SK-N-SH treated with all-trans-retinoic acid at 6 μM for 48 hours (cell line): ENCODE measurements at regions not wholly inside any gene's neighbourhood (a gene's known extent, or its start where the extent isn't known, plus 50 kb on each side); places are given as distances from the start of the nearest gene placed in this dataset.
A peak's percentile ranks its signal among the peaks of the same experiment; 100 is the strongest.

Source experiments
- ATAC-seq: fragments of 200-7000 bp; cut with Tn5 transposase; 3 replicates; pipeline ENCODE4 v1.9.1; 2020; ENCODE audit warnings: mild to moderate bottlenecking, moderate library complexity
- ARNTL ChIP-seq: fragments of 450-650 bp; formaldehyde crosslinking; IDR thresholded peaks from 2 replicates; pipeline ENCODE4 v1.5.0; 2020; ENCODE audit warnings: low read depth, mild to moderate bottlenecking, moderate library complexity, borderline replicate concordance
- BACH2 ChIP-seq: fragments of 250-450 bp; sonication (Bioruptor Pico); IDR thresholded peaks from 2 replicates; pipeline ENCODE4 v1.9.0; 2021; ENCODE audit warnings: mild to moderate bottlenecking, borderline replicate concordance
- CSDC2 ChIP-seq: fragments of 250-450 bp; sonication (Bioruptor Pico); IDR thresholded peaks from 2 replicates; pipeline ENCODE4 v1.5.0; 2020; ENCODE audit warnings: mild to moderate bottlenecking, moderate library complexity
- ESRRG ChIP-seq: fragments of 250-450 bp; sonication (Bioruptor Pico); IDR thresholded peaks from 2 replicates; pipeline ENCODE4 v1.6.1; 2021; ENCODE audit warnings: mild to moderate bottlenecking
- GLIS3 ChIP-seq: fragments of 250-450 bp; sonication (Bioruptor Pico); IDR thresholded peaks from 2 replicates; pipeline ENCODE4 v1.5.0; 2020; ENCODE audit warnings: mild to moderate bottlenecking, moderate library complexity
- ISL1 ChIP-seq: fragments of 250-450 bp; sonication (Bioruptor Pico); IDR thresholded peaks from 2 replicates; pipeline ENCODE4 v2.1.2; 2022; ENCODE audit warnings: mild to moderate bottlenecking, moderate library complexity
- OSR1 ChIP-seq: fragments of 250-450 bp; sonication (Bioruptor Pico); IDR thresholded peaks from 2 replicates; pipeline ENCODE4 v1.8.0; 2022; ENCODE audit warnings: moderate library complexity, mild to moderate bottlenecking, inconsistent platforms
- PPARA ChIP-seq: fragments of 250-450 bp; sonication (Bioruptor Pico); IDR thresholded peaks from 2 replicates; pipeline ENCODE4 v1.5.0; 2020; ENCODE audit warnings: mild to moderate bottlenecking, borderline replicate concordance
- RARB ChIP-seq: fragments of 250-450 bp; sonication (Bioruptor Pico); IDR thresholded peaks from 2 replicates; pipeline ENCODE4 v1.8.0; 2021; ENCODE audit warnings: mild to moderate bottlenecking, moderate library complexity
- SNAI2 ChIP-seq: fragments of 250-450 bp; sonication (Bioruptor Pico); IDR thresholded peaks from 2 replicates; pipeline ENCODE4 v1.5.0; 2020; ENCODE audit warnings: mild to moderate bottlenecking, moderate library complexity
- TCF4 ChIP-seq: fragments of 250-450 bp; sonication (Bioruptor Pico); IDR thresholded peaks from 2 replicates; pipeline ENCODE4 v1.8.0; 2021; ENCODE audit warnings: mild to moderate bottlenecking, moderate library complexity, borderline replicate concordance
- TOX ChIP-seq: fragments of 250-450 bp; sonication (Bioruptor Pico); IDR thresholded peaks from 2 replicates; pipeline ENCODE4 v1.8.0; 2021; ENCODE audit warnings: mild to moderate bottlenecking, moderate library complexity, borderline replicate concordance
- ZC3H10 ChIP-seq: fragments of 250-450 bp; sonication (Bioruptor Pico); IDR thresholded peaks from 2 replicates; pipeline ENCODE4 v1.5.1; 2021; ENCODE audit warnings: mild to moderate bottlenecking, moderate library complexity
- ZFP3 ChIP-seq: fragments of 250-450 bp; sonication (Bioruptor Pico); IDR thresholded peaks from 2 replicates; pipeline ENCODE4 v1.5.0; 2020; ENCODE audit warnings: mild to moderate bottlenecking, moderate library complexity
- ZFP30 ChIP-seq: fragments of 450-650 bp; formaldehyde crosslinking; IDR thresholded peaks from 2 replicates; pipeline ENCODE4 v1.5.0; 2022; ENCODE audit warnings: mild to moderate bottlenecking, moderate library complexity
- ZNF565 ChIP-seq: fragments of 450-650 bp; formaldehyde crosslinking; conservative IDR thresholded peaks from 2 replicates; pipeline ENCODE4 v1.5.0; 2020; ENCODE audit warnings: low read depth, mild to moderate bottlenecking, moderate library complexity
- ZNF70 ChIP-seq: fragments of 450-650 bp; formaldehyde crosslinking; IDR thresholded peaks from 2 replicates; pipeline ENCODE4 v1.5.0; 2020; ENCODE audit warnings: mild to moderate bottlenecking, moderate library complexity
- ZNF8 ChIP-seq: fragments of 450-650 bp; formaldehyde crosslinking; IDR thresholded peaks from 2 replicates; pipeline ENCODE4 v1.5.0; 2020; ENCODE audit warnings: mild to moderate bottlenecking, moderate library complexity
- TF ChIP-seq, protein P1 (sequence below): fragments of 250-450 bp; sonication (Bioruptor Pico); IDR thresholded peaks from 2 replicates; pipeline ENCODE4 v1.5.1; 2021; ENCODE audit warnings: mild to moderate bottlenecking, moderate library complexity
- TF ChIP-seq, protein P2 (sequence below): fragments of 250-450 bp; sonication (Bioruptor Pico); IDR thresholded peaks from 2 replicates; pipeline ENCODE4 v1.8.0; 2020; ENCODE audit warnings: mild to moderate bottlenecking, moderate library complexity, borderline replicate concordance
- TF ChIP-seq, protein P3 (sequence below): fragments of 250-450 bp; sonication (Bioruptor Pico); IDR thresholded peaks from 2 replicates; pipeline ENCODE4 v1.5.1; 2020; ENCODE audit warnings: low read depth, mild to moderate bottlenecking, moderate library complexity
- TF ChIP-seq, protein P4 (sequence below): fragments of 250-450 bp; sonication (Bioruptor Pico); IDR thresholded peaks from 2 replicates; pipeline ENCODE4 v1.8.0; 2021; ENCODE audit warnings: low read depth, mild to moderate bottlenecking, moderate library complexity, borderline replicate concordance
- TF ChIP-seq, protein P5 (sequence below): fragments of 250-450 bp; sonication (Bioruptor Pico); IDR thresholded peaks from 2 replicates; pipeline ENCODE4 v1.5.0; 2020; ENCODE audit warnings: mild to moderate bottlenecking, moderate library complexity

DNA sequence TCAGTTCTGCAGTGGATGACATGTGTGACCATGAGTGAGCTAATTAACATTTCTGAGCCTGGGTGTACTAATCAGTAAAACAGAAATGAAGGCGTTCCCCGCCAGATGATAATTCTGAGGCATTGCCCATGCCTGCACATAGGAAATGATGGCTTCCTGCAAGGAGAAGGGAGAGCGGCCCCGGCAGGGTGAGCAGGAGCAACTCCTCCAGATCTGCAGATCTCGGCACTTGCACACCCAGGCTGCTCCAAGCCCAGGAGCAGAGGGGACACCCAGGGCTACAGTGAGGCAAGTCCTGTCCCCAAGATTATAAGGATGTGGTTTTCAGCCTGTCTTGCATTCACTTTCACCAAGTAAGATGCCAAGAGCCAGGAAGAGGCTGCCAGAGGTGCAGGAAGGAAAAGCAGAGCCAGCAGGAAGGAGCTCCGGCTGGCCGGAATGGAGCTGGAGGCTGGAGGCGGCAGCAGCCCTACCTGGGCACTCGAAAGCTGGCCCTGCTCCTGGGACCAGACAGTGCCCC lies 177.5 kb upstream of the CST7 start:
- TF ChIP-seq BACH2 (CRISPR knock-in tag) (no peak), ZFP3 (no peak), TCF4 (CRISPR knock-in tag) (no peak), ZNF565 (CRISPR knock-in tag) (no peak), ESRRG (CRISPR knock-in tag) (no peak), OSR1 (CRISPR knock-in tag) (no peak)
- TF ChIP-seq, protein P1, sequence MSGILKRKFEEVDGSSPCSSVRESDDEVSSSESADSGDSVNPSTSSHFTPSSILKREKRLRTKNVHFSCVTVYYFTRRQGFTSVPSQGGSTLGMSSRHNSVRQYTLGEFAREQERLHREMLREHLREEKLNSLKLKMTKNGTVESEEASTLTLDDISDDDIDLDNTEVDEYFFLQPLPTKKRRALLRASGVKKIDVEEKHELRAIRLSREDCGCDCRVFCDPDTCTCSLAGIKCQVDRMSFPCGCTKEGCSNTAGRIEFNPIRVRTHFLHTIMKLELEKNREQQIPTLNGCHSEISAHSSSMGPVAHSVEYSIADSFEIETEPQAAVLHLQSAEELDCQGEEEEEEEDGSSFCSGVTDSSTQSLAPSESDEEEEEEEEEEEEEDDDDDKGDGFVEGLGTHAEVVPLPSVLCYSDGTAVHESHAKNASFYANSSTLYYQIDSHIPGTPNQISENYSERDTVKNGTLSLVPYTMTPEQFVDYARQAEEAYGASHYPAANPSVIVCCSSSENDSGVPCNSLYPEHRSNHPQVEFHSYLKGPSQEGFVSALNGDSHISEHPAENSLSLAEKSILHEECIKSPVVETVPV (CRISPR knock-in tag) = no peak
- ATAC-seq = no peak

DNA sequence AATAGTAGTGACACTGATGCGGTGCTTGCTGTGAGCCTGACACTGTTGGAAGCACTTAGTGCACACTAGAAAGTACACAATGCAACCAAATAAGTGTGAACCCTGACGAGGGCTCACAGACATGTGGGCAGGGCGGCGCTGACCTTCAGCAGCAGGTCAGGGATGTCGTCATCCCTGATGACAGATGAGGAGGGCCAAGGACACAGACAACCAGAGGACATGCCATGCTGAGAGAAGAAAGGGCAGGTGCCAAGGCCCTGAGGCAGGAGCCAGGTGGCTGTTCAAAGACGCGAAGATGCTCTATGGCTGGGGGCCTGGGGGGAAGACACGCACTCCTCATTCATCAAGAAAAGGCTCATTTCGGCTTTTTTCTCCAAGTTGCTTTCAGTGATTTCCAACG lies 176.4 kb upstream of the CST7 start:
- no peak for ATAC-seq
- TF ChIP-seq ZNF70 (CRISPR knock-in tag) (no peak), ZC3H10 (no peak), ZNF8 (CRISPR knock-in tag) (no peak), ZFP3 (no peak), BACH2 (CRISPR knock-in tag) (no peak), CSDC2 (CRISPR knock-in tag) (no peak), PPARA (CRISPR knock-in tag) (no peak), TOX (no peak), SNAI2 (CRISPR knock-in tag) (no peak), ISL1 (CRISPR knock-in tag) (no peak), ZFP30 (CRISPR knock-in tag) (no peak)
- TF ChIP-seq, protein P2, sequence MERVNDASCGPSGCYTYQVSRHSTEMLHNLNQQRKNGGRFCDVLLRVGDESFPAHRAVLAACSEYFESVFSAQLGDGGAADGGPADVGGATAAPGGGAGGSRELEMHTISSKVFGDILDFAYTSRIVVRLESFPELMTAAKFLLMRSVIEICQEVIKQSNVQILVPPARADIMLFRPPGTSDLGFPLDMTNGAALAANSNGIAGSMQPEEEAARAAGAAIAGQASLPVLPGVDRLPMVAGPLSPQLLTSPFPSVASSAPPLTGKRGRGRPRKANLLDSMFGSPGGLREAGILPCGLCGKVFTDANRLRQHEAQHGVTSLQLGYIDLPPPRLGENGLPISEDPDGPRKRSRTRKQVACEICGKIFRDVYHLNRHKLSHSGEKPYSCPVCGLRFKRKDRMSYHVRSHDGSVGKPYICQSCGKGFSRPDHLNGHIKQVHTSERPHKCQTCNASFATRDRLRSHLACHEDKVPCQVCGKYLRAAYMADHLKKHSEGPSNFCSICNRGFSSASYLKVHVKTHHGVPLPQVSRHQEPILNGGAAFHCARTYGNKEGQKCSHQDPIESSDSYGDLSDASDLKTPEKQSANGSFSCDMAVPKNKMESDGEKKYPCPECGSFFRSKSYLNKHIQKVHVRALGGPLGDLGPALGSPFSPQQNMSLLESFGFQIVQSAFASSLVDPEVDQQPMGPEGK (CRISPR knock-in tag) = no peak
- TF ChIP-seq, protein P3, sequence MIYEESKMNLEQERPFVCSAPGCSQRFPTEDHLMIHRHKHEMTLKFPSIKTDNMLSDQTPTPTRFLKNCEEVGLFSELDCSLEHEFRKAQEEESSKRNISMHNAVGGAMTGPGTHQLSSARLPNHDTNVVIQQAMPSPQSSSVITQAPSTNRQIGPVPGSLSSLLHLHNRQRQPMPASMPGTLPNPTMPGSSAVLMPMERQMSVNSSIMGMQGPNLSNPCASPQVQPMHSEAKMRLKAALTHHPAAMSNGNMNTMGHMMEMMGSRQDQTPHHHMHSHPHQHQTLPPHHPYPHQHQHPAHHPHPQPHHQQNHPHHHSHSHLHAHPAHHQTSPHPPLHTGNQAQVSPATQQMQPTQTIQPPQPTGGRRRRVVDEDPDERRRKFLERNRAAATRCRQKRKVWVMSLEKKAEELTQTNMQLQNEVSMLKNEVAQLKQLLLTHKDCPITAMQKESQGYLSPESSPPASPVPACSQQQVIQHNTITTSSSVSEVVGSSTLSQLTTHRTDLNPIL (CRISPR knock-in tag) = no peak

DNA sequence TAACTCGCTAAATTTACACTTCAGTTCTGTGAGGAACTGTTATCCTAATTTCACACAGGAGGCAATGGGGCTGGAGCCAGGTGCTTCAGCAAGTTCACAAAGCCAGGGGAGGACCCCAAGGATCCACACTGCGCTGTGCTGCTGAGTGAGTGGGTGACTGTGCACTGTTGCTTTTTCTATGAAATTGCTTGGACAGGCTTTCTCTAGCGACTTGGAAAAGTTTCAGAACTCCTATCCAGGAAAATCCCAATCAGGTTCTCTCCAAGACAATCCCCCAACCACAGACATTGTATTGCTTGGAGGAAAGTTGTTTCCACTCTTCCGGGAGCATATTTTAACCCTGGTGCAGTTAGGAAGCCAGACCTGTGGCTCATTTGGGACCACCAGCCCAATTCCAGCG lies 175.9 kb upstream of the CST7 start:
- ATAC-seq = peak; percentile 62
- TF ChIP-seq ESRRG (CRISPR knock-in tag) (no peak), CSDC2 (CRISPR knock-in tag) (no peak), ARNTL (CRISPR knock-in tag) (no peak), PPARA (CRISPR knock-in tag) (no peak), SNAI2 (CRISPR knock-in tag) (no peak), ZFP30 (CRISPR knock-in tag) (no peak), TOX (no peak), BACH2 (CRISPR knock-in tag) (no peak), ZFP3 (no peak), GLIS3 (CRISPR knock-in tag) (no peak), ZNF565 (CRISPR knock-in tag) (no peak), ZNF70 (CRISPR knock-in tag) (no peak), OSR1 (CRISPR knock-in tag) (no peak), RARB (CRISPR knock-in tag) (no peak), ZNF8 (CRISPR knock-in tag) (no peak)
- TF ChIP-seq, protein P3 (CRISPR knock-in tag) = no peak
- TF ChIP-seq, protein P2 (CRISPR knock-in tag) = no peak
- TF ChIP-seq, protein P4, sequence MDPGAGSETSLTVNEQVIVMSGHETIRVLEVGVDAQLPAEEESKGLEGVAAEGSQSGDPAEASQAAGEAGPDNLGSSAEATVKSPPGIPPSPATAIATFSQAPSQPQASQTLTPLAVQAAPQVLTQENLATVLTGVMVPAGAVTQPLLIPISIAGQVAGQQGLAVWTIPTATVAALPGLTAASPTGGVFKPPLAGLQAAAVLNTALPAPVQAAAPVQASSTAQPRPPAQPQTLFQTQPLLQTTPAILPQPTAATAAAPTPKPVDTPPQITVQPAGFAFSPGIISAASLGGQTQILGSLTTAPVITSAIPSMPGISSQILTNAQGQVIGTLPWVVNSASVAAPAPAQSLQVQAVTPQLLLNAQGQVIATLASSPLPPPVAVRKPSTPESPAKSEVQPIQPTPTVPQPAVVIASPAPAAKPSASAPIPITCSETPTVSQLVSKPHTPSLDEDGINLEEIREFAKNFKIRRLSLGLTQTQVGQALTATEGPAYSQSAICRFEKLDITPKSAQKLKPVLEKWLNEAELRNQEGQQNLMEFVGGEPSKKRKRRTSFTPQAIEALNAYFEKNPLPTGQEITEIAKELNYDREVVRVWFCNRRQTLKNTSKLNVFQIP (CRISPR knock-in tag) = no peak
- TF ChIP-seq, protein P1 (CRISPR knock-in tag) = no peak
- TF ChIP-seq, protein P5, sequence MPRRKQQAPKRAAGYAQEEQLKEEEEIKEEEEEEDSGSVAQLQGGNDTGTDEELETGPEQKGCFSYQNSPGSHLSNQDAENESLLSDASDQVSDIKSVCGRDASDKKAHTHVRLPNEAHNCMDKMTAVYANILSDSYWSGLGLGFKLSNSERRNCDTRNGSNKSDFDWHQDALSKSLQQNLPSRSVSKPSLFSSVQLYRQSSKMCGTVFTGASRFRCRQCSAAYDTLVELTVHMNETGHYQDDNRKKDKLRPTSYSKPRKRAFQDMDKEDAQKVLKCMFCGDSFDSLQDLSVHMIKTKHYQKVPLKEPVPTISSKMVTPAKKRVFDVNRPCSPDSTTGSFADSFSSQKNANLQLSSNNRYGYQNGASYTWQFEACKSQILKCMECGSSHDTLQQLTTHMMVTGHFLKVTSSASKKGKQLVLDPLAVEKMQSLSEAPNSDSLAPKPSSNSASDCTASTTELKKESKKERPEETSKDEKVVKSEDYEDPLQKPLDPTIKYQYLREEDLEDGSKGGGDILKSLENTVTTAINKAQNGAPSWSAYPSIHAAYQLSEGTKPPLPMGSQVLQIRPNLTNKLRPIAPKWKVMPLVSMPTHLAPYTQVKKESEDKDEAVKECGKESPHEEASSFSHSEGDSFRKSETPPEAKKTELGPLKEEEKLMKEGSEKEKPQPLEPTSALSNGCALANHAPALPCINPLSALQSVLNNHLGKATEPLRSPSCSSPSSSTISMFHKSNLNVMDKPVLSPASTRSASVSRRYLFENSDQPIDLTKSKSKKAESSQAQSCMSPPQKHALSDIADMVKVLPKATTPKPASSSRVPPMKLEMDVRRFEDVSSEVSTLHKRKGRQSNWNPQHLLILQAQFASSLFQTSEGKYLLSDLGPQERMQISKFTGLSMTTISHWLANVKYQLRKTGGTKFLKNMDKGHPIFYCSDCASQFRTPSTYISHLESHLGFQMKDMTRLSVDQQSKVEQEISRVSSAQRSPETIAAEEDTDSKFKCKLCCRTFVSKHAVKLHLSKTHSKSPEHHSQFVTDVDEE (CRISPR knock-in tag) = no peak
- TF ChIP-seq, all 23 proteins: peak for 0
